ENCODE measurements at regions not wholly inside any gene's neighbourhood (a gene's known extent, or its start where the extent isn't known, plus 50 kb on each side); places are given as distances from the start of the nearest gene placed in this dataset.

DNA sequence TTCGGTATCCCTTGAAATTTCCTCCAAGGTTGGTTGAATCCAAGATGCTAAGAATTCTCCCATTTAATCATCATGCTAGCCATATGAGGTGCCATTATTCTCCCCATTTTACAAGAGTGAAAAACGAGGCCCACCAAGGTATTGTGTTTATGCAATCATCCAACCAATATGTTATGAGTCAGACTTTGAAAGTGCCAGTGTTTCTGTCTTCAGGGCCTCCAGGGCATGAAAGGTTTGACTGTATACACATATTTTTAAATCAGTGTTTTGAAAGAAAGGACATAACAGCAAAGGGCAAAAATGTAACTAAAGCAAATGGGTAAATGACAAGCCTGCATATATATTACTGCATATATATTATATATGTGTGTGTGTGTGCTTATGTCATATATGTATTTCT is 541.2 kb upstream of the SMIM31 start (continued):
- TF ChIP-seq, protein P1, sequence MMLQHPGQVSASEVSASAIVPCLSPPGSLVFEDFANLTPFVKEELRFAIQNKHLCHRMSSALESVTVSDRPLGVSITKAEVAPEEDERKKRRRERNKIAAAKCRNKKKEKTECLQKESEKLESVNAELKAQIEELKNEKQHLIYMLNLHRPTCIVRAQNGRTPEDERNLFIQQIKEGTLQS (CRISPR knock-in tag; conservative IDR thresholded peaks at IDR 0.05) = no peak
- TF ChIP-seq MYBL2 (CRISPR knock-in tag; IDR thresholded peaks at IDR 0.05) = no peak

DNA sequence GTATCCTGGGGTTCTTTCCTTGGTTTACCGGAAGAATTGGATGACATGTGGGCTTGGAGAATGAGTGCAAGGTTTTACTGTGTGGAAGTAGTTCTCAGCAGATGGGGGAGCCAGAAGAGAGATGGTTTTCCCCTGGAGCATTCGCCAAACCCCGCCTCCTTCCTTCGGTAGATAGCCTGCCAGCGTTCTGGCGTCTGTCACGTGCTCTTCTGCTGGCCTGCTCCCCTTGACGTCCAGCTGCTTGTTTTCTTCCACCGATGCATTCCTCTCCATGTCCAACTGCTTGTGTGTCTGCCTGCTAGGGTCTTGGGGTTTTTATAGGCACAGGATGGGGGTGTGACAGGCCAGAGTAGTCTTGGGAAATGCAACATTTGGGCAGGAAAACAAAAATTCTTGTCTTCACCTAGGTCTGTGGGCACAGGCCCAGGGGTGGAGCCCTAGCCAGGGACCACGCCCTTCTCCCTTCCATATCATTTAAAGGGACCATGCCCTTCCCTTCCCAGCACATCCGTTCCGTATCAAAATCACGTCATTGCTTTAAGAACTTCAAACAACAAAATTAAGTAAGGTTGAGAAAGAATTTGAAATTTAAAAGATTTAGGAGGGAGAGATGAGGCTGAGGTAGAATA is 538.7 kb upstream of the SMIM31 start:
- CTCF ChIA-PET = no interaction called here
- DNase-seq (ENCODE audit: low spot score) (peak; percentile 14), ATAC-seq (peak; percentile 92)
- no peak overlapping the region for H3K4me3 Mint-ChIP-seq
- no peaks in the 10 kb centered on the region for H3K27me3 Mint-ChIP-seq (ENCODE audit: low read depth)
- H3K4me1 Mint-ChIP-seq = peaks cover 6% of the 10 kb centered on the region
- H3K9me3 Mint-ChIP-seq = peaks cover 10% of the 10 kb centered on the region
- peaks cover 4% of the 10 kb centered on the region for H3K36me3 Mint-ChIP-seq
- POLR2A ChIA-PET = no interaction called here
- TF ChIP-seq, protein P2, sequence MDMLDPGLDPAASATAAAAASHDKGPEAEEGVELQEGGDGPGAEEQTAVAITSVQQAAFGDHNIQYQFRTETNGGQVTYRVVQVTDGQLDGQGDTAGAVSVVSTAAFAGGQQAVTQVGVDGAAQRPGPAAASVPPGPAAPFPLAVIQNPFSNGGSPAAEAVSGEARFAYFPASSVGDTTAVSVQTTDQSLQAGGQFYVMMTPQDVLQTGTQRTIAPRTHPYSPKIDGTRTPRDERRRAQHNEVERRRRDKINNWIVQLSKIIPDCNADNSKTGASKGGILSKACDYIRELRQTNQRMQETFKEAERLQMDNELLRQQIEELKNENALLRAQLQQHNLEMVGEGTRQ (CRISPR knock-in tag; IDR thresholded peaks at IDR 0.05) = peak; percentile 73
- TF ChIP-seq, protein P3, sequence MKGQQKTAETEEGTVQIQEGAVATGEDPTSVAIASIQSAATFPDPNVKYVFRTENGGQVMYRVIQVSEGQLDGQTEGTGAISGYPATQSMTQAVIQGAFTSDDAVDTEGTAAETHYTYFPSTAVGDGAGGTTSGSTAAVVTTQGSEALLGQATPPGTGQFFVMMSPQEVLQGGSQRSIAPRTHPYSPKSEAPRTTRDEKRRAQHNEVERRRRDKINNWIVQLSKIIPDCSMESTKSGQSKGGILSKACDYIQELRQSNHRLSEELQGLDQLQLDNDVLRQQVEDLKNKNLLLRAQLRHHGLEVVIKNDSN (CRISPR knock-in tag; IDR thresholded peaks at IDR 0.05) = peak; percentile 62
- TF ChIP-seq JAZF1 (CRISPR knock-in tag; IDR thresholded peaks at IDR 0.05) = no peak
- no peak overlapping the region for H3K27ac Mint-ChIP-seq

DNA sequence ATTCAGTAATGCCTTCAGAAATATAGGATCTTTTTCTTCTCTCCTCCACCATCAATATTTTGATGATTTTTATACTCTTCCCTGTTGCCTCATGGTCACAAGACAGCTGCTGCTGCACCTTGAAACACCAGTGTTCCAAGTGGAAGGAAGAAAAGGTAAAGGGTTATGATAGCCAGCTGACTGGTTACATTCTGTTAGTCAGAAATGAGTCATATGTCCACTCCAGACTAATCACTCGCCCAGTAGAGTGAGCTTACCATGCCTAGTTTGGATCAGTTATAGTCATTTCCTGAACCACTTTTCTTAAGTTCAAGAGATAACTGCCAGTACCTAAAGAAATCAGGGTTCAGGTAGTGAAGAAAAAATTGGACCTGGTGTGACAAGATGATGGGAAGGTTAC is 532.3 kb upstream of the SMIM31 start:
- ATAC-seq = no peak
- Mint-ChIP-seq H3K4me1 (no peaks in the 10 kb centered on the region), H3K36me3 (peaks cover 4% of the 10 kb centered on the region), H3K27me3 (ENCODE audit: low read depth) (no peaks in the 10 kb centered on the region), H3K4me3 (no peak overlapping the region), H3K9me3 (peaks cover 10% of the 10 kb centered on the region), H3K27ac (no peak overlapping the region)
- DNase-seq (ENCODE audit: low spot score) = no peak
- POLR2A ChIA-PET = no interaction called here
- CTCF ChIA-PET = no interaction called here
- TF ChIP-seq SOX15 (CRISPR knock-in tag; IDR thresholded peaks at IDR 0.05) (no peak), ZNF671 (CRISPR knock-in tag; IDR thresholded peaks at IDR 0.05) (no peak), TCF7 (CRISPR knock-in tag; IDR thresholded peaks at IDR 0.05; ENCODE audit: low read depth) (no peak), ZNF416 (CRISPR knock-in tag; IDR thresholded peaks at IDR 0.05) (no peak), CBFB (CRISPR knock-in tag; IDR thresholded peaks at IDR 0.05; ENCODE audit: low read depth) (no peak), CREM (CRISPR knock-in tag; IDR thresholded peaks at IDR 0.05) (no peak)
- TF ChIP-seq, protein P2 (CRISPR knock-in tag; IDR thresholded peaks at IDR 0.05) = no peak
- TF ChIP-seq, protein P4, sequence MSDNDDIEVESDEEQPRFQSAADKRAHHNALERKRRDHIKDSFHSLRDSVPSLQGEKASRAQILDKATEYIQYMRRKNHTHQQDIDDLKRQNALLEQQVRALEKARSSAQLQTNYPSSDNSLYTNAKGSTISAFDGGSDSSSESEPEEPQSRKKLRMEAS (CRISPR knock-in tag; IDR thresholded peaks at IDR 0.05) = no peak
- TF ChIP-seq, protein P5, sequence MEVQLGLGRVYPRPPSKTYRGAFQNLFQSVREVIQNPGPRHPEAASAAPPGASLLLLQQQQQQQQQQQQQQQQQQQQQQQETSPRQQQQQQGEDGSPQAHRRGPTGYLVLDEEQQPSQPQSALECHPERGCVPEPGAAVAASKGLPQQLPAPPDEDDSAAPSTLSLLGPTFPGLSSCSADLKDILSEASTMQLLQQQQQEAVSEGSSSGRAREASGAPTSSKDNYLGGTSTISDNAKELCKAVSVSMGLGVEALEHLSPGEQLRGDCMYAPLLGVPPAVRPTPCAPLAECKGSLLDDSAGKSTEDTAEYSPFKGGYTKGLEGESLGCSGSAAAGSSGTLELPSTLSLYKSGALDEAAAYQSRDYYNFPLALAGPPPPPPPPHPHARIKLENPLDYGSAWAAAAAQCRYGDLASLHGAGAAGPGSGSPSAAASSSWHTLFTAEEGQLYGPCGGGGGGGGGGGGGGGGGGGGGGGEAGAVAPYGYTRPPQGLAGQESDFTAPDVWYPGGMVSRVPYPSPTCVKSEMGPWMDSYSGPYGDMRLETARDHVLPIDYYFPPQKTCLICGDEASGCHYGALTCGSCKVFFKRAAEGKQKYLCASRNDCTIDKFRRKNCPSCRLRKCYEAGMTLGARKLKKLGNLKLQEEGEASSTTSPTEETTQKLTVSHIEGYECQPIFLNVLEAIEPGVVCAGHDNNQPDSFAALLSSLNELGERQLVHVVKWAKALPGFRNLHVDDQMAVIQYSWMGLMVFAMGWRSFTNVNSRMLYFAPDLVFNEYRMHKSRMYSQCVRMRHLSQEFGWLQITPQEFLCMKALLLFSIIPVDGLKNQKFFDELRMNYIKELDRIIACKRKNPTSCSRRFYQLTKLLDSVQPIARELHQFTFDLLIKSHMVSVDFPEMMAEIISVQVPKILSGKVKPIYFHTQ (CRISPR knock-in tag; IDR thresholded peaks at IDR 0.05) = no peak
- TF ChIP-seq, protein P6, sequence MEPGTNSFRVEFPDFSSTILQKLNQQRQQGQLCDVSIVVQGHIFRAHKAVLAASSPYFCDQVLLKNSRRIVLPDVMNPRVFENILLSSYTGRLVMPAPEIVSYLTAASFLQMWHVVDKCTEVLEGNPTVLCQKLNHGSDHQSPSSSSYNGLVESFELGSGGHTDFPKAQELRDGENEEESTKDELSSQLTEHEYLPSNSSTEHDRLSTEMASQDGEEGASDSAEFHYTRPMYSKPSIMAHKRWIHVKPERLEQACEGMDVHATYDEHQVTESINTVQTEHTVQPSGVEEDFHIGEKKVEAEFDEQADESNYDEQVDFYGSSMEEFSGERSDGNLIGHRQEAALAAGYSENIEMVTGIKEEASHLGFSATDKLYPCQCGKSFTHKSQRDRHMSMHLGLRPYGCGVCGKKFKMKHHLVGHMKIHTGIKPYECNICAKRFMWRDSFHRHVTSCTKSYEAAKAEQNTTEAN (CRISPR knock-in tag; IDR thresholded peaks at IDR 0.05) = no peak
- TF ChIP-seq, protein P7, sequence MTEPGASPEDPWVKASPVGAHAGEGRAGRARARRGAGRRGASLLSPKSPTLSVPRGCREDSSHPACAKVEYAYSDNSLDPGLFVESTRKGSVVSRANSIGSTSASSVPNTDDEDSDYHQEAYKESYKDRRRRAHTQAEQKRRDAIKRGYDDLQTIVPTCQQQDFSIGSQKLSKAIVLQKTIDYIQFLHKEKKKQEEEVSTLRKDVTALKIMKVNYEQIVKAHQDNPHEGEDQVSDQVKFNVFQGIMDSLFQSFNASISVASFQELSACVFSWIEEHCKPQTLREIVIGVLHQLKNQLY (CRISPR knock-in tag; IDR thresholded peaks at IDR 0.05) = no peak

All from WTC11 (cell line).